H1 (cell line): ENCODE measurements at regions not wholly inside any gene's neighbourhood (a gene's known extent, or its start where the extent isn't known, plus 50 kb on each side); places are given as distances from the start of the nearest gene placed in this dataset.

ENCODE experiments used
- BCL11A ChIP-seq, 2 experiments: IDR thresholded peaks; one replicate each; pipeline ENCODE4 v1.6.1; 2011; ENCODE audit warnings: low read depth in 2 of 2, low read length in 2 of 2, mild to moderate bottlenecking in 2 of 2
- BRCA1 ChIP-seq: IDR thresholded peaks from 2 replicates; pipeline ENCODE4 v1.6.1; 2012; ENCODE audit warnings: low read depth, low read length, improper control_type of control experiment
- CBX8 ChIP-seq: fragments of 300-800, 300-1000 bp; sonication (generic); IDR thresholded peaks from 2 replicates; pipeline ENCODE4 v1.7.1; 2016; ENCODE audit warnings: low read depth, low read length, borderline replicate concordance
- CEBPB ChIP-seq: IDR thresholded peaks from 2 replicates; pipeline ENCODE4 v1.6.1; 2012; ENCODE audit warnings: low read depth, low read length
- EP300 ChIP-seq, 2 experiments: IDR thresholded peaks; 1 replicate in 1 of 2; 2 replicates in 1 of 2; pipeline ENCODE4 v1.6.1; 2011 to 2012; ENCODE audit warnings: low read depth in 2 of 2, low read length in 2 of 2, mild to moderate bottlenecking in 2 of 2, borderline replicate concordance in 1 of 2, inconsistent platforms in 1 of 2, moderate library complexity in 1 of 2
- NANOG ChIP-seq: IDR thresholded peaks from 2 replicates; pipeline ENCODE4 v1.6.1; 2011; ENCODE audit warnings: low read length, low read depth, mild to moderate bottlenecking, inconsistent platforms; ENCODE audit not compliant: insufficient read depth, poor library complexity, severe bottlenecking
- POLR2A ChIP-seq, 2 experiments: IDR thresholded peaks; 1 replicate in 1 of 2; 2 replicates in 1 of 2; pipeline ENCODE4 v1.6.1; 2011; ENCODE audit warnings: low read depth in 2 of 2, low read length in 2 of 2, mild to moderate bottlenecking in 2 of 2; ENCODE audit errors: control extremely low read depth in 1 of 2
- RXRA ChIP-seq: IDR thresholded peaks from 2 replicates; pipeline ENCODE4 v1.6.1; 2011; ENCODE audit warnings: low read depth, mild to moderate bottlenecking, low read length, moderate library complexity; ENCODE audit not compliant: insufficient read depth
- TCF12 ChIP-seq: IDR thresholded peaks from 2 replicates; pipeline ENCODE4 v1.6.1; 2011; ENCODE audit warnings: low read depth, mild to moderate bottlenecking, low read length
- TF ChIP-seq, protein P1 (sequence below): fragments of 300-600 bp; sonication (generic); IDR thresholded peaks from 2 replicates; pipeline ENCODE4 v1.7.1; 2012; ENCODE audit warnings: low read length, moderate library complexity, mild to moderate bottlenecking, inconsistent platforms; ENCODE audit not compliant: insufficient replicate concordance
- TF ChIP-seq, protein P2 (sequence below): IDR thresholded peaks from 2 replicates; pipeline ENCODE4 v1.6.1; 2012; ENCODE audit warnings: inconsistent platforms

DNA sequence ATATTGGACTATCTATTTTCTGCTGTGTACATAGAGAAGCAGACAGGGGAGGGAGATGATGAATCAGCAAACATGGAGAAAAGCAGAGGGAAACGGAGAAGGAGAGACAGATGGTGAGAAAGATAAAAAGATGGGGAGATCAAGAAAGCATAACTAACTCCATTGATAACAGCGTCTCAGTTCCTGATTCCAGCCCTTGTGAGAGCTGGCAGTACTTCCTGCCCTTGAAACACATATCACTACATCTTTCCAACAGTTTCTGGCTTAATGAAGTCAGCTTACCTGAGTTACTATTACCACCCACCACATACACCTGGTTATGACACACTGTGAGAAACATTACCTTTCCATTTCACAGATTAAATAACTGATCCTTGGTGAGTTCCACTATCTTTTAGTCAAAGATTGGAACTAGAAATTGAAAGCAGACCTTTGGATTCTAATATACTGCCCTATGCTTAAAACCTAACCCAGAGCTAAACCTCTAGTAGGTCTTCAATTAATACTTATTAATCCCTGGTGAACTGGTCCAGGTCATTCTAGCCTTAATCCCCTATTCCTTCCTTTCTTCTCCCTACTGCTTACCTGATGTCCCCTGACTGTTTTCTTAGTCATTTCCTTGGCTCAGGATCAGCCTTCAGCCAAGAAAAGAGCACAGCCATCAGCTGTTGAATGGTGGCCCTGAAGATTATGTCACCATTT is 346.6 kb upstream of the CCL2 start (continued):
- TF ChIP-seq, protein P1, sequence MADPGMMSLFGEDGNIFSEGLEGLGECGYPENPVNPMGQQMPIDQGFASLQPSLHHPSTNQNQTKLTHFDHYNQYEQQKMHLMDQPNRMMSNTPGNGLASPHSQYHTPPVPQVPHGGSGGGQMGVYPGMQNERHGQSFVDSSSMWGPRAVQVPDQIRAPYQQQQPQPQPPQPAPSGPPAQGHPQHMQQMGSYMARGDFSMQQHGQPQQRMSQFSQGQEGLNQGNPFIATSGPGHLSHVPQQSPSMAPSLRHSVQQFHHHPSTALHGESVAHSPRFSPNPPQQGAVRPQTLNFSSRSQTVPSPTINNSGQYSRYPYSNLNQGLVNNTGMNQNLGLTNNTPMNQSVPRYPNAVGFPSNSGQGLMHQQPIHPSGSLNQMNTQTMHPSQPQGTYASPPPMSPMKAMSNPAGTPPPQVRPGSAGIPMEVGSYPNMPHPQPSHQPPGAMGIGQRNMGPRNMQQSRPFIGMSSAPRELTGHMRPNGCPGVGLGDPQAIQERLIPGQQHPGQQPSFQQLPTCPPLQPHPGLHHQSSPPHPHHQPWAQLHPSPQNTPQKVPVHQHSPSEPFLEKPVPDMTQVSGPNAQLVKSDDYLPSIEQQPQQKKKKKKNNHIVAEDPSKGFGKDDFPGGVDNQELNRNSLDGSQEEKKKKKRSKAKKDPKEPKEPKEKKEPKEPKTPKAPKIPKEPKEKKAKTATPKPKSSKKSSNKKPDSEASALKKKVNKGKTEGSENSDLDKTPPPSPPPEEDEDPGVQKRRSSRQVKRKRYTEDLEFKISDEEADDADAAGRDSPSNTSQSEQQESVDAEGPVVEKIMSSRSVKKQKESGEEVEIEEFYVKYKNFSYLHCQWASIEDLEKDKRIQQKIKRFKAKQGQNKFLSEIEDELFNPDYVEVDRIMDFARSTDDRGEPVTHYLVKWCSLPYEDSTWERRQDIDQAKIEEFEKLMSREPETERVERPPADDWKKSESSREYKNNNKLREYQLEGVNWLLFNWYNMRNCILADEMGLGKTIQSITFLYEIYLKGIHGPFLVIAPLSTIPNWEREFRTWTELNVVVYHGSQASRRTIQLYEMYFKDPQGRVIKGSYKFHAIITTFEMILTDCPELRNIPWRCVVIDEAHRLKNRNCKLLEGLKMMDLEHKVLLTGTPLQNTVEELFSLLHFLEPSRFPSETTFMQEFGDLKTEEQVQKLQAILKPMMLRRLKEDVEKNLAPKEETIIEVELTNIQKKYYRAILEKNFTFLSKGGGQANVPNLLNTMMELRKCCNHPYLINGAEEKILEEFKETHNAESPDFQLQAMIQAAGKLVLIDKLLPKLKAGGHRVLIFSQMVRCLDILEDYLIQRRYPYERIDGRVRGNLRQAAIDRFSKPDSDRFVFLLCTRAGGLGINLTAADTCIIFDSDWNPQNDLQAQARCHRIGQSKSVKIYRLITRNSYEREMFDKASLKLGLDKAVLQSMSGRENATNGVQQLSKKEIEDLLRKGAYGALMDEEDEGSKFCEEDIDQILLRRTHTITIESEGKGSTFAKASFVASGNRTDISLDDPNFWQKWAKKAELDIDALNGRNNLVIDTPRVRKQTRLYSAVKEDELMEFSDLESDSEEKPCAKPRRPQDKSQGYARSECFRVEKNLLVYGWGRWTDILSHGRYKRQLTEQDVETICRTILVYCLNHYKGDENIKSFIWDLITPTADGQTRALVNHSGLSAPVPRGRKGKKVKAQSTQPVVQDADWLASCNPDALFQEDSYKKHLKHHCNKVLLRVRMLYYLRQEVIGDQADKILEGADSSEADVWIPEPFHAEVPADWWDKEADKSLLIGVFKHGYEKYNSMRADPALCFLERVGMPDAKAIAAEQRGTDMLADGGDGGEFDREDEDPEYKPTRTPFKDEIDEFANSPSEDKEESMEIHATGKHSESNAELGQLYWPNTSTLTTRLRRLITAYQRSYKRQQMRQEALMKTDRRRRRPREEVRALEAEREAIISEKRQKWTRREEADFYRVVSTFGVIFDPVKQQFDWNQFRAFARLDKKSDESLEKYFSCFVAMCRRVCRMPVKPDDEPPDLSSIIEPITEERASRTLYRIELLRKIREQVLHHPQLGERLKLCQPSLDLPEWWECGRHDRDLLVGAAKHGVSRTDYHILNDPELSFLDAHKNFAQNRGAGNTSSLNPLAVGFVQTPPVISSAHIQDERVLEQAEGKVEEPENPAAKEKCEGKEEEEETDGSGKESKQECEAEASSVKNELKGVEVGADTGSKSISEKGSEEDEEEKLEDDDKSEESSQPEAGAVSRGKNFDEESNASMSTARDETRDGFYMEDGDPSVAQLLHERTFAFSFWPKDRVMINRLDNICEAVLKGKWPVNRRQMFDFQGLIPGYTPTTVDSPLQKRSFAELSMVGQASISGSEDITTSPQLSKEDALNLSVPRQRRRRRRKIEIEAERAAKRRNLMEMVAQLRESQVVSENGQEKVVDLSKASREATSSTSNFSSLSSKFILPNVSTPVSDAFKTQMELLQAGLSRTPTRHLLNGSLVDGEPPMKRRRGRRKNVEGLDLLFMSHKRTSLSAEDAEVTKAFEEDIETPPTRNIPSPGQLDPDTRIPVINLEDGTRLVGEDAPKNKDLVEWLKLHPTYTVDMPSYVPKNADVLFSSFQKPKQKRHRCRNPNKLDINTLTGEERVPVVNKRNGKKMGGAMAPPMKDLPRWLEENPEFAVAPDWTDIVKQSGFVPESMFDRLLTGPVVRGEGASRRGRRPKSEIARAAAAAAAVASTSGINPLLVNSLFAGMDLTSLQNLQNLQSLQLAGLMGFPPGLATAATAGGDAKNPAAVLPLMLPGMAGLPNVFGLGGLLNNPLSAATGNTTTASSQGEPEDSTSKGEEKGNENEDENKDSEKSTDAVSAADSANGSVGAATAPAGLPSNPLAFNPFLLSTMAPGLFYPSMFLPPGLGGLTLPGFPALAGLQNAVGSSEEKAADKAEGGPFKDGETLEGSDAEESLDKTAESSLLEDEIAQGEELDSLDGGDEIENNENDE: no peak
- TF ChIP-seq CBX8 (no peak), CEBPB (no peak), EP300 (IDR thresholded peaks at IDR 0.05; ENCODE audit: borderline replicate concordance in 1 of 2, low read depth in 2 of 2, low read length in 2 of 2) (no peak), BCL11A (IDR thresholded peaks at IDR 0.05; ENCODE audit: low read depth in 2 of 2, low read length in 2 of 2) (no peak), NANOG (no peak), POLR2A (IDR thresholded peaks at IDR 0.05; ENCODE audit: control extremely low read depth in 1 of 2, low read depth in 2 of 2, low read length in 2 of 2) (no peak), RXRA (no peak), BRCA1 (no peak), TCF12 (no peak)
- TF ChIP-seq, protein P2, sequence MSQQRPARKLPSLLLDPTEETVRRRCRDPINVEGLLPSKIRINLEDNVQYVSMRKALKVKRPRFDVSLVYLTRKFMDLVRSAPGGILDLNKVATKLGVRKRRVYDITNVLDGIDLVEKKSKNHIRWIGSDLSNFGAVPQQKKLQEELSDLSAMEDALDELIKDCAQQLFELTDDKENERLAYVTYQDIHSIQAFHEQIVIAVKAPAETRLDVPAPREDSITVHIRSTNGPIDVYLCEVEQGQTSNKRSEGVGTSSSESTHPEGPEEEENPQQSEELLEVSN: no peak
